ENCODE measurements at regions not wholly inside any gene's neighbourhood (a gene's known extent, or its start where the extent isn't known, plus 50 kb on each side); places are given as distances from the start of the nearest gene placed in this dataset.

DNA sequence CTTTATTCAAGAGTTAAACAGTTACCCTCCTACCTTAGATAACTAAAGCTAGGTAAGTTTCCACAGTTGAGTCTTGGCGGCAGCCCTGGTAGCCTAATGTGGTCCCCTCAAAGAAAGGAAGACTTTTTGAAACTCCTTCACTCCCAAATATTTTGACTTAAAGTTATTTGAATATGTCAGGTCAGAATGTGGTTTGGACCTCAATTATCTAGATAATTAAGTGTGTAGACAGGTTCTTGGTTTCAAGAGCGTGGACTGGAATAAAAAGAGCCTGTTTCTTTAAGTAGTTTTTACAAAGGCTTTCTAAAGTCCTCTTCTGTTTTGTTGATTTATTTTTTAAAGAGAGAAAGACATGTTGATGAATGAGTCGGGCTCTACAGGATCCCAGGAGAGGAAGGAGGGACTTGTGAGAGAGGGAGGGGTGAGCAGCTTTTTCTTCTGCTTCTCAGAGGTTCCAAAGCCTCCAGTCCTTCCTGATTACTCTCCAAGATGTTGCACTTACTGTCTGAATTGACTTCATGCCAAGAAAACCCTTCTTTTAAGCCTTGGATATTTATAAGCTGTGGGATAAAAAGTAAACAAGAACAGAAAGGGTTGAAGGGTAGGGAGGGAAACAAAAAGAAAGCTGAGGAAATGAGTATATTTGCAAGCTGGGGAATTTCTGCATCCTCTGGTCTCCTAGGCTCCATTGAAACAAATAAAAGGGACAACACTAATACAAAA is 457.4 kb downstream of the IGSF11 start:
- TF ChIP-seq TARDBP (IDR thresholded peaks at IDR 0.05) (no peak), SP1 (IDR thresholded peaks at IDR 0.05) (no peak), NFRKB (IDR thresholded peaks at IDR 0.05) (no peak), ARNT (IDR thresholded peaks at IDR 0.05) (no peak), FOXA1 (IDR thresholded peaks at IDR 0.05) (no peak), ELF4 (IDR thresholded peaks at IDR 0.05) (no peak)
